HepG2 (cell line): ENCODE measurements at regions not wholly inside any gene's neighbourhood (a gene's known extent, or its start where the extent isn't known, plus 50 kb on each side); places are given as distances from the start of the nearest gene placed in this dataset.

Experiments used
- ATAC-seq: fragments of 200-7000 bp; cut with Tn5 transposase; 3 replicates; pipeline ENCODE4 v1.9.1; 2020; ENCODE audit warnings: mild to moderate bottlenecking, moderate library complexity
- BruUV-seq: library from RNA; stranded (reverse); fragments of 400-500 nt; replicated peaks from 2 replicates; lab custom pipeline; 2021; lab: Mats Ljungman, UMichigan
- CTCF ChIA-PET: fragments of 300-600 bp; formaldehyde crosslinking; extraction: SDS; loops from one replicate; lab custom pipeline; 2021; ENCODE audit warnings: low total read pairs, inconsistent platforms, low intra/inter-chr PET ratio; lab: Yijun Ruan, JAX
- POLR2A ChIA-PET: fragments of 350-600 bp; sonication (Branson Sonifier 250); formaldehyde crosslinking; loops from one replicate; lab custom pipeline; 2020; ENCODE audit warnings: antibody characterized with exemption, inconsistent platforms; lab: Yijun Ruan, JAX
- DNase-seq: peaks from one replicate; pipeline ENCODE4 v3.0.0-alpha.2; 2015; ENCODE audit warnings: low spot score
- FAIRE-seq: peaks from 3 replicates; lab custom pipeline; 2011; peaks lifted over from hg19 to GRCh38; lab: Jason Lieb, UNC
- H2AFZ ChIP-seq: one replicate; pipeline ENCODE4 v1.6.1; 2011; ENCODE audit warnings: low read length, inconsistent platforms
- H3K27ac ChIP-seq: fragments of 300-600 bp; 3 replicates; pipeline ENCODE4 v1.8.0; 2011; ENCODE audit warnings: mixed run types, mild to moderate bottlenecking, mixed read lengths, low read length, inconsistent platforms; ENCODE audit not compliant: insufficient read depth; ENCODE audit errors: extremely low read length
- H3K27me3 ChIP-seq, 2 experiments: fragments of 200-600 bp in 1 of 2; 2 replicates in 1 of 2; 3 replicates in 1 of 2; pipeline versions ENCODE4 v1.6.0 to v1.8.0; 2011; ENCODE audit warnings: low read length in 2 of 2, mild to moderate bottlenecking in 2 of 2, moderate library complexity in 2 of 2, inconsistent platforms in 1 of 2; ENCODE audit not compliant: insufficient read depth in 2 of 2, control insufficient read depth in 1 of 2
- H3K36me3 ChIP-seq, 2 experiments: fragments of 200-600 bp in 1 of 2; replicated peaks in 1 of 2; 2 replicates in 1 of 2; 3 replicates in 1 of 2; pipeline versions ENCODE4 v1.5.1 to v1.8.0; 2011; ENCODE audit warnings: low read length in 2 of 2, inconsistent platforms in 1 of 2; ENCODE audit not compliant: insufficient read depth in 2 of 2, control insufficient read depth in 1 of 2
- H3K4me1 ChIP-seq: 2 replicates; pipeline ENCODE4 v1.5.1; 2012; ENCODE audit warnings: low read length, inconsistent platforms; ENCODE audit not compliant: insufficient read depth
- H3K4me2 ChIP-seq: 2 replicates; pipeline ENCODE4 v1.6.0; 2011; ENCODE audit warnings: low read depth, low read length, inconsistent platforms
- H3K4me3 ChIP-seq, 3 experiments: fragments of 200-600 bp in 1 of 3; sonication (generic), shearing (Covaris generic) in 1 of 3; replicated peaks in 1 of 3; 2 replicates each; pipeline ENCODE4 v1.5.1; 2011 to 2016; ENCODE audit warnings: low read length in 3 of 3, inconsistent platforms in 2 of 3, low read depth in 2 of 3, mild to moderate bottlenecking in 2 of 3, control low read depth in 1 of 3, mixed read lengths in 1 of 3; ENCODE audit not compliant: insufficient read depth in 1 of 3
- H3K79me2 ChIP-seq: one replicate; pipeline ENCODE4 v1.6.1; 2011; ENCODE audit warnings: low read length, inconsistent platforms; ENCODE audit not compliant: insufficient read depth
- H3K9ac ChIP-seq: 2 replicates; pipeline ENCODE4 v1.6.0; 2011; ENCODE audit warnings: mild to moderate bottlenecking, low read depth, low read length, inconsistent platforms; ENCODE audit not compliant: insufficient read depth
- H3K9me3 ChIP-seq: 2 replicates; pipeline ENCODE4 v1.5.1; 2012; ENCODE audit warnings: mild to moderate bottlenecking, low read length
- H4K20me1 ChIP-seq: 2 replicates; pipeline ENCODE4 v1.6.0; 2011; ENCODE audit warnings: inconsistent platforms, mild to moderate bottlenecking, low read length, moderate library complexity; ENCODE audit not compliant: insufficient read depth
- KDM5B ChIP-seq: sonication (generic); formaldehyde crosslinking; IDR thresholded peaks from 2 replicates; pipeline ENCODE4 v1.4.0; 2020; ENCODE audit warnings: missing genetic modification reagents, mild to moderate bottlenecking, borderline replicate concordance
- MAFF ChIP-seq: IDR thresholded peaks from 2 replicates; pipeline ENCODE4 v1.6.1; 2011; ENCODE audit warnings: low read depth, low read length, improper control_type of control experiment
- MAFK ChIP-seq, 2 experiments: IDR thresholded peaks in 1 of 2; conservative IDR thresholded peaks in 1 of 2; 2 replicates each; pipeline ENCODE4 v1.6.1; 2011; ENCODE audit warnings: improper control_type of control experiment in 2 of 2, low read length in 2 of 2
- RARA ChIP-seq: IDR thresholded peaks from 2 replicates; pipeline ENCODE4 v1.6.1; 2016; ENCODE audit warnings: missing genetic modification reagents, missing compliant biosample characterization
- XBP1 ChIP-seq: sonication (generic); formaldehyde crosslinking; IDR thresholded peaks from 2 replicates; pipeline ENCODE4 v1.5.0; 2020; ENCODE audit warnings: missing genetic modification reagents
- ZNF629 ChIP-seq: sonication (generic); formaldehyde crosslinking; conservative IDR thresholded peaks from 2 replicates; pipeline ENCODE4 v1.5.0; 2020; ENCODE audit warnings: missing genetic modification reagents
- ZNF747 ChIP-seq: sonication (generic); formaldehyde crosslinking; IDR thresholded peaks from 2 replicates; pipeline ENCODE4 v1.8.1; 2023; ENCODE audit warnings: missing genetic modification reagents, mild to moderate bottlenecking, borderline replicate concordance
- ZNF776 ChIP-seq: sonication (generic); formaldehyde crosslinking; IDR thresholded peaks from 2 replicates; pipeline ENCODE4 v1.4.0; 2020; ENCODE audit warnings: mild to moderate bottlenecking, missing genetic modification reagents
- ZNF879 ChIP-seq: sonication (generic); formaldehyde crosslinking; IDR thresholded peaks from 2 replicates; pipeline ENCODE4 v1.8.1; 2023; ENCODE audit warnings: missing genetic modification reagents
- ZSCAN29 ChIP-seq: sonication (generic); formaldehyde crosslinking; conservative IDR thresholded peaks from 2 replicates; pipeline ENCODE4 v1.4.0; 2020; ENCODE audit warnings: mild to moderate bottlenecking, missing genetic modification reagents
- ZSCAN30 ChIP-seq: sonication (generic); formaldehyde crosslinking; IDR thresholded peaks from 2 replicates; pipeline ENCODE4 v1.5.0; 2020; ENCODE audit warnings: mild to moderate bottlenecking, missing genetic modification reagents
- WGBS: methylation state at CpG from one replicate; pipeline ENCODE4 v1.1.6; 2017; ENCODE audit warnings: low lambda C conversion rate; 5-methylcytosine and 5-hydroxymethylcytosine counted together
- in situ Hi-C: cut with HindIII; loops from 2 replicates; pipeline ENCODE4 v1.10.0; 2017; ENCODE audit warnings: low pct_unique_long_range_greater_than_20kb; ENCODE audit not compliant: extremely low pct_ligation_motif_present
- intact Hi-C: fragments of 100-400 bp; cut with micrococcal nuclease; formaldehyde crosslinking; loops from one replicate; pipeline ENCODE4 v1.10.0; 2022; ENCODE audit not compliant: unreplicated experiment
- TF ChIP-seq, protein P1 (sequence below): sonication (generic); IDR thresholded peaks from 2 replicates; pipeline ENCODE4 v1.6.1; 2016; ENCODE audit warnings: low read depth, borderline replicate concordance
- TF ChIP-seq, protein P2 (sequence below): sonication (generic); formaldehyde crosslinking; IDR thresholded peaks from 2 replicates; pipeline ENCODE4 v1.5.1; 2020; ENCODE audit warnings: missing genetic modification reagents, mild to moderate bottlenecking, borderline replicate concordance

GRCh38 chr20:52093575-52093974, 98.0 kb downstream of the ZFP64 start (continued):
- no peak for TF ChIP-seq KDM5B (CRISPR knock-in tag)
- TF ChIP-seq ZNF879 (CRISPR knock-in tag), result no peak
- TF ChIP-seq ZNF776 (CRISPR knock-in tag), result no peak
- TF ChIP-seq RARA (CRISPR knock-in tag), result no peak
- no peak for TF ChIP-seq XBP1 (CRISPR knock-in tag)
- TF ChIP-seq, protein P1, sequence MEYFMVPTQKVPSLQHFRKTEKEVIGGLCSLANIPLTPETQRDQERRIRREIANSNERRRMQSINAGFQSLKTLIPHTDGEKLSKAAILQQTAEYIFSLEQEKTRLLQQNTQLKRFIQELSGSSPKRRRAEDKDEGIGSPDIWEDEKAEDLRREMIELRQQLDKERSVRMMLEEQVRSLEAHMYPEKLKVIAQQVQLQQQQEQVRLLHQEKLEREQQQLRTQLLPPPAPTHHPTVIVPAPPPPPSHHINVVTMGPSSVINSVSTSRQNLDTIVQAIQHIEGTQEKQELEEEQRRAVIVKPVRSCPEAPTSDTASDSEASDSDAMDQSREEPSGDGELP, result no peak
- TF ChIP-seq, protein P2, sequence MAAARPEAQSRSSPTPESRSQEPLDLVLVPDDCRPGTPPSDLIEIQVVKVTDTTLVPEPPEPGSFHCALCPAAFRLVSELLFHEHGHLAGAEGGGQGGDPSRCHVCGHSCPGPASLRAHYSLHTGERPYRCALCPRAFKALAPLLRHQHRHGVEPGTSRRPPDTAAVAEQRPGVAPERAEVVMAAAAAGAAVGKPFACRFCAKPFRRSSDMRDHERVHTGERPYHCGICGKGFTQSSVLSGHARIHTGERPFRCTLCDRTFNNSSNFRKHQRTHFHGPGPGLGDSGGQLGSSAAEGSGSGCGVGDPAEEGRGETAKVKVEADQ (CRISPR knock-in tag), result no peak
- TF ChIP-seq, all 625 proteins: peak for 0

- ATAC-seq, result no peak
- peaks cover 0 to 5% of the 10 kb centered on the region in 2 experiments; a peak in 2 of 5 replicates for H3K36me3 ChIP-seq
- no peaks in the 10 kb centered on the region for H3K4me1 ChIP-seq
- H3K4me2 ChIP-seq, result no peak overlapping the region
- peak; percentile 85 for TF ChIP-seq MAFF
- no peak for TF ChIP-seq ZNF629 (CRISPR knock-in tag)
- TF ChIP-seq MAFK (conservative IDR thresholded peaks at IDR 0.05 in 1 of 2, IDR thresholded peaks at IDR 0.05 in 1 of 2; ENCODE audit: low read length in 2 of 2), result peak; percentile 93 to 94
- TF ChIP-seq ZSCAN30 (CRISPR knock-in tag), result no peak
- TF ChIP-seq ZNF747, result no peak
- no peak for TF ChIP-seq ZSCAN29 (CRISPR knock-in tag)
- TF ChIP-seq, all 625 proteins: peak for 2
- ChIA-PET POLR2A (no interaction called here), CTCF (no interaction called here)
- FAIRE-seq (no peak), DNase-seq (no peak)
- WGBS, result 90% methylated on average over 3 of the region's 3 CpGs
- Histone ChIP-seq H3K4me3 (no peak overlapping the region), H2AFZ (no peak overlapping the region), H4K20me1 (no peaks in the 10 kb centered on the region), H3K79me2 (no peaks in the 10 kb centered on the region), H3K27me3 (no peaks in the 10 kb centered on the region), H3K27ac (no peak overlapping the region), H3K9ac (no peak overlapping the region), H3K9me3 (peaks cover 27% of the 10 kb centered on the region)
- intact Hi-C loops, result no loop called here
- in situ Hi-C loops, result loop anchor here (25.0 kb wide), 1 partner anchor 1103 kb away; no protein-coding TSS in a partner anchor
- BruUV-seq, result no TSS peak
Measured at GRCh38 chr20:52090035-52090434, 101.5 kb downstream of the ZFP64 start.
